GM12875 (cell line): ENCODE measurements at regions not wholly inside any gene's neighbourhood (a gene's known extent, or its start where the extent isn't known, plus 50 kb on each side); places are given as distances from the start of the nearest gene placed in this dataset.
A peak's percentile ranks its signal among the peaks of the same experiment; 100 is the strongest.

ENCODE experiments used
- H3K4me3 ChIP-seq: one replicate; pipeline ENCODE4 v1.5.1; 2011; ENCODE audit warnings: low read depth, low read length, control low read depth
- TF ChIP-seq, protein P1 (sequence below): IDR thresholded peaks from 2 replicates; pipeline ENCODE4 v1.5.1; 2011; ENCODE audit warnings: low read depth, mild to moderate bottlenecking, control low read depth, inconsistent platforms, low read length, moderate library complexity, borderline replicate concordance; ENCODE audit not compliant: insufficient read depth

GRCh38 chr12:76611533-76611932, 52.0 kb upstream of the OSBPL8 start:
- TF ChIP-seq, protein P1, sequence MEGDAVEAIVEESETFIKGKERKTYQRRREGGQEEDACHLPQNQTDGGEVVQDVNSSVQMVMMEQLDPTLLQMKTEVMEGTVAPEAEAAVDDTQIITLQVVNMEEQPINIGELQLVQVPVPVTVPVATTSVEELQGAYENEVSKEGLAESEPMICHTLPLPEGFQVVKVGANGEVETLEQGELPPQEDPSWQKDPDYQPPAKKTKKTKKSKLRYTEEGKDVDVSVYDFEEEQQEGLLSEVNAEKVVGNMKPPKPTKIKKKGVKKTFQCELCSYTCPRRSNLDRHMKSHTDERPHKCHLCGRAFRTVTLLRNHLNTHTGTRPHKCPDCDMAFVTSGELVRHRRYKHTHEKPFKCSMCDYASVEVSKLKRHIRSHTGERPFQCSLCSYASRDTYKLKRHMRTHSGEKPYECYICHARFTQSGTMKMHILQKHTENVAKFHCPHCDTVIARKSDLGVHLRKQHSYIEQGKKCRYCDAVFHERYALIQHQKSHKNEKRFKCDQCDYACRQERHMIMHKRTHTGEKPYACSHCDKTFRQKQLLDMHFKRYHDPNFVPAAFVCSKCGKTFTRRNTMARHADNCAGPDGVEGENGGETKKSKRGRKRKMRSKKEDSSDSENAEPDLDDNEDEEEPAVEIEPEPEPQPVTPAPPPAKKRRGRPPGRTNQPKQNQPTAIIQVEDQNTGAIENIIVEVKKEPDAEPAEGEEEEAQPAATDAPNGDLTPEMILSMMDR = no peak
- no peak overlapping the region for H3K4me3 ChIP-seq

- no peak overlapping the region for H3K4me3 ChIP-seq
- TF ChIP-seq, protein P1 = no peak
Measured at GRCh38 chr12:76614364-76614763, 54.8 kb upstream of the OSBPL8 start.

GRCh38 chr12:76618031-76618430, 58.5 kb upstream of the OSBPL8 start:
- no peak overlapping the region for H3K4me3 ChIP-seq
- TF ChIP-seq, protein P1 = no peak

- no peak overlapping the region for H3K4me3 ChIP-seq
- TF ChIP-seq, protein P1 = peak; percentile 74
Measured at GRCh38 chr12:76621582-76622024, 62.0 kb upstream of the OSBPL8 start.

DNA sequence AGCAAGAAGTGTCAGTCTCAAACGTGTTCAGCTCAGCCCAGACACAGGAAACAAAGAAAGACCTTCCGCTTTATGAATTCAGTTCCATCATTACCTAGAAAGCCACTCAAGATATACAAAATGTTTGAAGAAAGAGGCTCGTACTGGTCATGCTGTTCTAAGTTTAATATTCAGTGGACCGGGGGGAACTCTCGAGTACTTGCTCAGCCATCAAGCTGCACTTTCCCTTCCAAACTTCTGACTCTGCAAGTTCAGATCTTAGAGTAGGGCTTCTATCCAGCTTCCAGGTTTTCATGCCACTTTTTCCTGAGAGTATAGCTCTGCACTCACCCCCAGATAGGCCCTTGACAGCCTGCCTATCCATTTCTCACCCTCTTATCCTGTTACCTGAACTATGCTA, 62.8 kb upstream of the OSBPL8 start:
- no peak overlapping the region for H3K4me3 ChIP-seq
- TF ChIP-seq, protein P1 = no peak

DNA sequence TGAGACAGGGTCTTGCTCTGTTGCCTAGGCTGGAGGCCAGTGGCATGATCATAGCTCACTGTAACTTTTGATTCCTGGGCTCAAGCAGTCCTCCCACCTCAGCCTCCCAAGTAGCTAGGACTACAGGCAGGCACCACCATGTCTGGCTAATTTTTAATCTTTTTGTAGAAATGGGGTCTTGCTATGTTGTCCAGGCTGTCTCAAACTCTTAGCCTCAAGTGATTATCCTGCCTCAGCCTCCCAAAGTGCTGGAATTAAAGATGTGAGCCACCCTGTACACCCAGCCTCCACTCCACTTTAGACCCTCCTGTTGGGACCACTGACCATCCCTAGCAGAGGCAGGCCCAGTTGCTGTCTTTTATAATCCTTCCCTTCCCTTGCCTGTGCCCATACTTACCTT, 63.3 kb upstream of the OSBPL8 start:
- no peak overlapping the region for H3K4me3 ChIP-seq
- TF ChIP-seq, protein P1 = no peak

- H3K4me3 ChIP-seq = no peak overlapping the region
- TF ChIP-seq, protein P1 = no peak
Measured at GRCh38 chr12:76623931-76624330, 64.4 kb upstream of the OSBPL8 start.
